ENCODE measurements at regions not wholly inside any gene's neighbourhood (a gene's known extent, or its start where the extent isn't known, plus 50 kb on each side); places are given as distances from the start of the nearest gene placed in this dataset.

- TF ChIP-seq CTCF (IDR thresholded peaks at IDR 0.05; ENCODE audit: insufficient read depth, low read depth, low read length, missing control alignments) = no peak
Observed at GRCh38 chrX:14411326-14411725, 118.0 kb upstream of the GLRA2 start.

GRCh38 chrX:14409341-14409740, 120.0 kb upstream of the GLRA2 start:
- TF ChIP-seq CTCF (IDR thresholded peaks at IDR 0.05; ENCODE audit: insufficient read depth, low read depth, low read length, missing control alignments) = no peak
- DNase-seq (ENCODE audit: low read depth) = no peak
- H3K4me3 ChIP-seq (ENCODE audit: low read depth, low read length) = no peak overlapping the region

More at GRCh38 chrX:14411326-14411725, 118.0 kb upstream of the GLRA2 start:
- no peak for DNase-seq (ENCODE audit: low read depth)
- no peak overlapping the region for H3K4me3 ChIP-seq (ENCODE audit: low read depth, low read length)

GRCh38 chrX:14406225-14406624, 123.1 kb upstream of the GLRA2 start:
- no peak overlapping the region for H3K4me3 ChIP-seq (ENCODE audit: low read depth, low read length)
- TF ChIP-seq CTCF (IDR thresholded peaks at IDR 0.05; ENCODE audit: insufficient read depth, low read depth, low read length, missing control alignments) = no peak
- no peak for DNase-seq (ENCODE audit: low read depth)

- DNase-seq (ENCODE audit: low read depth) = no peak
- TF ChIP-seq CTCF (IDR thresholded peaks at IDR 0.05; ENCODE audit: insufficient read depth, low read depth, low read length, missing control alignments) = no peak
- no peak overlapping the region for H3K4me3 ChIP-seq (ENCODE audit: low read depth, low read length)
Observed at GRCh38 chrX:14398725-14399124, 130.6 kb upstream of the GLRA2 start.

GRCh38 chrX:14389682-14390081, 139.7 kb upstream of the GLRA2 start:
- H3K4me3 ChIP-seq (ENCODE audit: low read depth, low read length) = no peak overlapping the region
- no peak for DNase-seq (ENCODE audit: low read depth)
- no peak for TF ChIP-seq CTCF (IDR thresholded peaks at IDR 0.05; ENCODE audit: insufficient read depth, low read depth, low read length, missing control alignments)

GRCh38 chrX:14386981-14387380, 142.4 kb upstream of the GLRA2 start:
- TF ChIP-seq CTCF (IDR thresholded peaks at IDR 0.05; ENCODE audit: insufficient read depth, low read depth, low read length, missing control alignments) = no peak
- H3K4me3 ChIP-seq (ENCODE audit: low read depth, low read length) = no peak overlapping the region
- no peak for DNase-seq (ENCODE audit: low read depth)

- H3K4me3 ChIP-seq (ENCODE audit: low read depth, low read length) = no peak overlapping the region
- DNase-seq (ENCODE audit: low read depth) = no peak
- no peak for TF ChIP-seq CTCF (IDR thresholded peaks at IDR 0.05; ENCODE audit: insufficient read depth, low read depth, low read length, missing control alignments)
Observed at GRCh38 chrX:14380044-14380443, 149.3 kb upstream of the GLRA2 start.
